Thymus (tissue), 11 donors: ENCODE measurements at regions not wholly inside any gene's neighbourhood (a gene's known extent, or its start where the extent isn't known, plus 50 kb on each side); places are given as distances from the start of the nearest gene placed in this dataset.

ENCODE experiments used
- DNase-seq, 9 donors: peaks; one replicate each; pipeline ENCODE4 v3.0.0-alpha.2; 2013; ENCODE audit warnings: low spot score in 9 of 9, low read depth in 6 of 9, missing footprints in 1 of 9
- H3K27ac ChIP-seq, 2 donors: one replicate each; pipeline ENCODE4 v1.5.1; 2013; ENCODE audit warnings: control low read depth in 1 of 2, low read depth in 1 of 2, low read length in 1 of 2, mild to moderate bottlenecking in 1 of 2, moderate library complexity in 1 of 2
- H3K27me3 ChIP-seq, 2 donors: one replicate each; pipeline ENCODE4 v1.5.1; 2013; ENCODE audit warnings: low read length in 1 of 2; ENCODE audit not compliant: control insufficient read depth in 2 of 2, insufficient read depth in 1 of 2
- H3K36me3 ChIP-seq, 2 donors: one replicate each; pipeline ENCODE4 v1.5.1; 2013; ENCODE audit warnings: low read length in 1 of 2, mild to moderate bottlenecking in 1 of 2, moderate library complexity in 1 of 2; ENCODE audit not compliant: control insufficient read depth in 2 of 2, insufficient read depth in 2 of 2
- H3K4me1 ChIP-seq, 2 donors: one replicate each; pipeline ENCODE4 v1.5.1; 2013; ENCODE audit warnings: low read length in 2 of 2; ENCODE audit not compliant: control insufficient read depth in 2 of 2, insufficient read depth in 2 of 2
- H3K4me3 ChIP-seq, 2 donors: one replicate each; pipeline ENCODE4 v1.5.1; 2013; ENCODE audit warnings: low read length in 2 of 2, control low read depth in 1 of 2, mild to moderate bottlenecking in 1 of 2
- H3K9me3 ChIP-seq, 2 donors: one replicate each; pipeline ENCODE4 v1.5.1; 2013; ENCODE audit warnings: low read length in 1 of 2, mild to moderate bottlenecking in 1 of 2; ENCODE audit not compliant: control insufficient read depth in 2 of 2, insufficient read depth in 1 of 2
- WGBS: extraction: QIAGEN DNeasy Blood & Tissue Kit; methylation state at CpG from one replicate; pipeline ENCODE4 v1.1.7; 2013; 5-methylcytosine and 5-hydroxymethylcytosine counted together
- donor health status: healthy.

- 95% methylated on average over 12 of the region's 12 CpGs for WGBS
- no peak overlapping the region for H3K4me3 ChIP-seq
- no peak overlapping the region for H3K27ac ChIP-seq
- no peaks in the 10 kb centered on the region for H3K9me3 ChIP-seq
- no peaks in the 10 kb centered on the region for H3K27me3 ChIP-seq
- DNase-seq = no peak
- no peaks in the 10 kb centered on the region for H3K36me3 ChIP-seq
- H3K4me1 ChIP-seq = no peaks in the 10 kb centered on the region
Observed at GRCh38 chr2:16181062-16181740, 240.9 kb downstream of the MYCN start.

DNA sequence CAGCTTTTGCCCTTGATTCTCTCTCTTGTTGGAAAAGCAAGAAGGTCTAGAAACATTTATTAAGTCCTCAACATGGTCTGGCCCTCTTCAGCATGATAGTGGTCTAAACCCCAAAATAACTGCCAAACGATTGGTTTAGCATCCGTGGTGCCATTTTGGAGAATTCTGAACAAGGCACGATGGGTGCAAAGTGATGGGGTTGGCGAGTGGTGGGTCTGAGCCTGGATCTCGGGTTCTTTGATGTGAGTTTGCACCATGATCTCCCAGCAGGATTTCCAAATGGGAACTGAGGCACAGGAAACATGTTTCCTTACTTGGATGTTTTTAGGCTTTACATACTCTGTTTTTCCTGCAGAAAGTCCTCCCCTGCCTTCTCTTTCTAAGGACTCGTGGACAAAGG lies 240.3 kb downstream of the MYCN start:
- 96% methylated on average over 6 of the region's 6 CpGs for WGBS
- Histone ChIP-seq H3K4me1 (no peaks in the 10 kb centered on the region), H3K36me3 (no peaks in the 10 kb centered on the region), H3K4me3 (no peak overlapping the region), H3K27me3 (no peaks in the 10 kb centered on the region), H3K9me3 (no peaks in the 10 kb centered on the region), H3K27ac (no peak overlapping the region)
- no peak for DNase-seq

DNA sequence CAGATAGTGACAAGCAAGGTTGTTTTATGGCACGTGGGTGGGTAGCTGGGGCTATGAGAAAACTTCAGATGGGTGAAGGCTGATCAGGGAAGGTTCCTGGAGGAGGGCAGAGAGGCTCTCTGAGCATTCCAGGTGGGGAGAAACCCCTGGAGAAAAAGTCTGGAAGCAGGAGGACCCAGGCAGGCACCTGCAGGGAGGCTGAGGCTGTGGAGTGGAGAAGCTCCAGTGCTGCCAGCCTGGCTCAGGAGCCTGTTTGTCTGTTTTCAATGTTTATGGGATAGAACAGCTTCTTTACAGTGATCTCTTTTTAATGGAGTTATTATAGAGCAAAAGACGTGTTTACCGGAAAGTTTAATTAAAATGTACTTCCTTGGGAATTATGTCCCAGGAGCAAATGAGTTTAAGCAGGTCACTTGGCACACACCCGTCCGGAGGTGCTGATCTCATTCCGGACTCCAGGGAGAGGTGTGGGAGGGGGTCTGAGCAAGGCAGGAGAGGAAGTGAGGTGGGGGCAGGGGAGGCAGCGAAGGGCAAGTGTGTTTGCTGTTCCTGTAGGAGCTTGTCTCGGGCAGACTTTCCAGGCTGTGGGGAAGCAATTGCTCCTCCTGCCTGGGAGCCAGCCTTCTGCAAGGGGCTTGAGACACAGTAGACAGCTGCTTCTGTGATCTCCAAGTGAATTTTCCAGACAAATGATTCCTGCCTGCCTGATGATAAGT lies 239.5 kb downstream of the MYCN start:
- H3K36me3 ChIP-seq = no peaks in the 10 kb centered on the region
- H3K4me3 ChIP-seq = no peak overlapping the region
- H3K27ac ChIP-seq = no peak overlapping the region
- DNase-seq = no peak
- H3K4me1 ChIP-seq = no peaks in the 10 kb centered on the region
- H3K9me3 ChIP-seq = no peaks in the 10 kb centered on the region
- WGBS = 85% methylated on average over 8 of the region's 8 CpGs
- no peaks in the 10 kb centered on the region for H3K27me3 ChIP-seq

- Histone ChIP-seq H3K4me1 (no peaks in the 10 kb centered on the region), H3K9me3 (no peaks in the 10 kb centered on the region), H3K27ac (no peak overlapping the region), H3K36me3 (no peaks in the 10 kb centered on the region), H3K27me3 (no peaks in the 10 kb centered on the region), H3K4me3 (no peak overlapping the region)
- no peak for DNase-seq
- 97% methylated on average over 7 of the region's 7 CpGs for WGBS
Observed at GRCh38 chr2:16178551-16179130, 238.3 kb downstream of the MYCN start.

DNA sequence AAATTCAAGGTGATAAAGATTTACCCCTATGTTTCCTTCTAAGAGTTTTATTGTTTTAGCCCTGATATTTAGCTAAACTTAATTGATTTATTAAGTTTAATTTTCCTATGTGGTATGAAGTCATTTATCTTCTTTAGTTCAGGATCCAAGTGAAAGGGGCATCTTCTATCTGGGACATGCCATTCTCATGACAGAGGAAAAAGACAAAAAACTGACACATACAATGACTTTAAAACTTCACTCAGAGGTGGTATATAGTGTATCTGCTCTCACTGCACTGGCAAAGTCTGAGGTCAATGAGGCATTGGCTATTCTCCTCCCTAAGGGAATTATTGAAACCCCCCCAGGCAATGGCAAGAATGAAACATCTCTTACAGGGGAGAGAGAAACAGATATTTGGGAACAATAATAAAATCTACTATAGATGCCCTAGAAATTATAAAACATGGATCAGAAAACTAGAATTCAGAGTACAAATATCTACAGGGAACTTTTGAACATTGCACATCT lies 237.4 kb downstream of the MYCN start:
- no peaks in the 10 kb centered on the region for H3K4me1 ChIP-seq
- H3K36me3 ChIP-seq = no peaks in the 10 kb centered on the region
- H3K27me3 ChIP-seq = no peaks in the 10 kb centered on the region
- no peak overlapping the region for H3K27ac ChIP-seq
- no peak overlapping the region for H3K4me3 ChIP-seq
- DNase-seq = no peak
- no peaks in the 10 kb centered on the region for H3K9me3 ChIP-seq

DNA sequence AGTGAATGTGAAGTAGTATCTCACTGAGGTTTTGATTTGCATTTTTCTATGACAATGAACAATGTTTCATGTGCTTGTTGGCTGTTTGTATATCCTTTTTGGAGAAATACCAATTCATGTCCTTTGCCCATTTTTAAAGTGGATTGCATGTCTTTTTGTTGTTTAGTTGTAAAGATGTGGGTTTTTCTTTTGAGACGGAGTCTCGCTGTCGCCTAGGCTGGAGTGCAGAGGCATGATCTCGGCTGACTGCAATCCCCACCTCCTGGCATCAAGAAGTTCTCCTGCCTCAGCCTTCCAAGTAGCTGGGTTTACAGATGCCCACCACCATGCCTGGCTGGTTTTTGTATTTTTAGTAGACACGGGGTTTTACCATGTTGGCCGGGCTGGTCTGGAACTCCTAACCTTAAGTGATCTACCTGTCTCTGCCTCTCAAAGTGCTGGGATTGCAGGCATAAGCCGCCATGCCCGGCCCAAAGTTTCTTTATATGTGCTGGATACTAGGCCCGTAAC lies 236.7 kb downstream of the MYCN start:
- WGBS = 98% methylated on average over 9 of the region's 9 CpGs
- no peaks in the 10 kb centered on the region for H3K27me3 ChIP-seq
- no peak overlapping the region for H3K4me3 ChIP-seq
- H3K4me1 ChIP-seq = no peaks in the 10 kb centered on the region
- H3K36me3 ChIP-seq = no peaks in the 10 kb centered on the region
- no peak for DNase-seq
- H3K27ac ChIP-seq = no peak overlapping the region
- no peaks in the 10 kb centered on the region for H3K9me3 ChIP-seq

GRCh38 chr2:16175247-16175825 lies 235.0 kb downstream of the MYCN start:
- 95% methylated on average over 3 of the region's 3 CpGs for WGBS
- no peaks in the 10 kb centered on the region for H3K36me3 ChIP-seq
- no peak overlapping the region for H3K4me3 ChIP-seq
- DNase-seq = no peak
- H3K4me1 ChIP-seq = no peaks in the 10 kb centered on the region
- H3K27me3 ChIP-seq = no peaks in the 10 kb centered on the region
- no peaks in the 10 kb centered on the region for H3K9me3 ChIP-seq
- no peak overlapping the region for H3K27ac ChIP-seq

GRCh38 chr2:16174693-16175045 lies 234.3 kb downstream of the MYCN start:
- Histone ChIP-seq H3K4me1 (no peaks in the 10 kb centered on the region), H3K36me3 (no peaks in the 10 kb centered on the region), H3K4me3 (no peak overlapping the region), H3K27ac (no peak overlapping the region), H3K27me3 (no peaks in the 10 kb centered on the region), H3K9me3 (no peaks in the 10 kb centered on the region)
- DNase-seq = no peak
- 95% methylated on average over 3 of the region's 3 CpGs for WGBS
